C4-2B (cell line): ENCODE measurements at regions not wholly inside any gene's neighbourhood (a gene's known extent, or its start where the extent isn't known, plus 50 kb on each side); places are given as distances from the start of the nearest gene placed in this dataset.

Experiments used
- ZFX ChIP-seq: fragments of 450-650 bp; IDR thresholded peaks from 2 replicates; pipeline ENCODE4 v1.6.1; 2017
- TF ChIP-seq, protein P1 (sequence below): fragments of 450-650 bp; conservative IDR thresholded peaks from 2 replicates; pipeline ENCODE4 v1.5.1; 2017; ENCODE audit warnings: mild to moderate bottlenecking

DNA sequence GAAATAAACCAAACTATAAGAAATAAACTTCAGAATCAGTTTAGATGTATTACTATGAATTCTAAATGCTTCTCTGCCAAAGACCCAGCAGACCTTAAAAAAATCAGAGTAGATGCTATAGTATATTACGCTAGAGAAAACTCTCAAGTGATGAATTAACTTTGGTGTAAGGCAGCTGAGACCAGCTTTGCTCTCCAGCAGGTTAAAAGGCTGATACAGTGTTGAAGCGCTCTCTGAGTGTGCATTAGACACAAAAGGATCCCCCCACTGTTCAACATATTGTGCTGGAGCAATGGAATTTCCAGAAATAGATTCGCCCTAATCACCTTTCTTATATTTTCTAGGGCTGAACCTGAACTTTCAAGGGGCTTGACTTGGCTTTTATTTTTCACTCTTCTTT lies 190.0 kb downstream of the EFHB start:
- TF ChIP-seq, protein P1, sequence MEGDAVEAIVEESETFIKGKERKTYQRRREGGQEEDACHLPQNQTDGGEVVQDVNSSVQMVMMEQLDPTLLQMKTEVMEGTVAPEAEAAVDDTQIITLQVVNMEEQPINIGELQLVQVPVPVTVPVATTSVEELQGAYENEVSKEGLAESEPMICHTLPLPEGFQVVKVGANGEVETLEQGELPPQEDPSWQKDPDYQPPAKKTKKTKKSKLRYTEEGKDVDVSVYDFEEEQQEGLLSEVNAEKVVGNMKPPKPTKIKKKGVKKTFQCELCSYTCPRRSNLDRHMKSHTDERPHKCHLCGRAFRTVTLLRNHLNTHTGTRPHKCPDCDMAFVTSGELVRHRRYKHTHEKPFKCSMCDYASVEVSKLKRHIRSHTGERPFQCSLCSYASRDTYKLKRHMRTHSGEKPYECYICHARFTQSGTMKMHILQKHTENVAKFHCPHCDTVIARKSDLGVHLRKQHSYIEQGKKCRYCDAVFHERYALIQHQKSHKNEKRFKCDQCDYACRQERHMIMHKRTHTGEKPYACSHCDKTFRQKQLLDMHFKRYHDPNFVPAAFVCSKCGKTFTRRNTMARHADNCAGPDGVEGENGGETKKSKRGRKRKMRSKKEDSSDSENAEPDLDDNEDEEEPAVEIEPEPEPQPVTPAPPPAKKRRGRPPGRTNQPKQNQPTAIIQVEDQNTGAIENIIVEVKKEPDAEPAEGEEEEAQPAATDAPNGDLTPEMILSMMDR = no peak
- TF ChIP-seq ZFX = no peak
